ENCODE measurements at regions not wholly inside any gene's neighbourhood (a gene's known extent, or its start where the extent isn't known, plus 50 kb on each side); places are given as distances from the start of the nearest gene placed in this dataset.

GRCh38 chr15:46853600-46853999 lies 863.7 kb upstream of the SEMA6D start:
- Histone ChIP-seq H3K27me3 (ENCODE audit: insufficient read depth, low read length) (no peaks in the 10 kb centered on the region), H2BK5ac (ENCODE audit: insufficient read length, low read length) (no peak overlapping the region), H2BK12ac (ENCODE audit: insufficient read length, low read depth, low read length) (no peak overlapping the region), H2BK120ac (ENCODE audit: low read depth, low read length, poor library complexity, severe bottlenecking) (no peak overlapping the region), H3K18ac (ENCODE audit: insufficient read length, low read depth, low read length) (no peak overlapping the region), H3K27ac (ENCODE audit: insufficient read length, low read depth, low read length) (no peak overlapping the region), H3K79me2 (ENCODE audit: insufficient read depth, low read length) (no peaks in the 10 kb centered on the region), H3K4me2 (ENCODE audit: insufficient read depth, insufficient read length, low read length) (no peak overlapping the region), H4K8ac (replicated peaks; ENCODE audit: insufficient read length, low read depth, low read length) (no peak overlapping the region), H4K20me1 (ENCODE audit: control insufficient read depth, insufficient read depth, insufficient read length) (no peaks in the 10 kb centered on the region), H3K9me3 (ENCODE audit: control insufficient read depth, low read depth, low read length) (no peaks in the 10 kb centered on the region), H3K79me1 (ENCODE audit: insufficient read depth, low read depth, low read length, poor library complexity, severe bottlenecking) (no peaks in the 10 kb centered on the region), H4K5ac (ENCODE audit: insufficient read length, low read depth, low read length) (no peak overlapping the region), H3K14ac (ENCODE audit: insufficient read depth, low read length) (no peak overlapping the region), H3K23ac (ENCODE audit: insufficient read length, low read depth, low read length) (no peak overlapping the region), H2AK5ac (ENCODE audit: insufficient read length, low read length) (no peak overlapping the region), H2BK20ac (ENCODE audit: low read depth, low read length, poor library complexity, severe bottlenecking) (no peak overlapping the region), H2BK15ac (ENCODE audit: low read depth, low read length) (no peak overlapping the region), H3K56ac (ENCODE audit: insufficient read length, low read depth, low read length) (no peak overlapping the region), H3K23me2 (ENCODE audit: insufficient read length, low read depth, low read length, poor library complexity, severe bottlenecking) (no peaks in the 10 kb centered on the region), H3T11ph (ENCODE audit: low read length) (no peak overlapping the region), H4K91ac (ENCODE audit: insufficient read length, low read depth, low read length) (no peak overlapping the region), H3K9ac (ENCODE audit: extremely low read depth, insufficient read length, low read length) (no peak overlapping the region), H3K4ac (ENCODE audit: low read depth, low read length) (no peak overlapping the region), H2AFZ (ENCODE audit: low read length) (no peak overlapping the region), H3K4me1 (ENCODE audit: insufficient read depth, low read length) (peaks cover 3% of the 10 kb centered on the region; the same call in 1 of the 2 replicates)
- TF ChIP-seq CTCF (conservative IDR thresholded peaks at IDR 0.05) = no peak
- DNase-seq = no peak
- H3K36me3 Mint-ChIP-seq (ENCODE audit: insufficient read depth in 1 of 3, low read depth in 3 of 3) = no peaks in the 10 kb centered on the region
- no peak overlapping the region for H3K4me3 Mint-ChIP-seq
- H3K4me1 Mint-ChIP-seq = peaks cover 9 to 11% of the 10 kb centered on the region in 2 experiments
- H3K27me3 Mint-ChIP-seq (ENCODE audit: low read depth) = no peaks in the 10 kb centered on the region
- WGBS (ENCODE audit: extremely low coverage, insufficient read length, low lambda C conversion rate) = no CpG with 5 or more reads among the region's 2 CpGs
- no peak overlapping the region for H3K27ac Mint-ChIP-seq
- H3K9me3 Mint-ChIP-seq = no peaks in the 10 kb centered on the region

All from H9 (cell line).